OCI-LY3 (cell line): ENCODE measurements at regions not wholly inside any gene's neighbourhood (a gene's known extent, or its start where the extent isn't known, plus 50 kb on each side); places are given as distances from the start of the nearest gene placed in this dataset.

ENCODE experiments used
- H2AFZ ChIP-seq: fragments of 200-600, 300-600 bp; shearing (Covaris generic); 2 replicates; pipeline ENCODE4 v1.6.0; 2014; ENCODE audit warnings: antibody characterized with exemption, low read depth, low read length
- H3K27ac ChIP-seq: fragments of 200-600, 300-600 bp; sonication (generic); 2 replicates; pipeline ENCODE4 v1.5.1; 2014; ENCODE audit warnings: mild to moderate bottlenecking, low read length, moderate library complexity, mixed read lengths
- H3K27me3 ChIP-seq: fragments of 200-600, 300-600 bp; sonication (generic); 2 replicates; pipeline ENCODE4 v1.6.1; 2014; ENCODE audit warnings: low read depth, low read length, mixed read lengths
- H3K36me3 ChIP-seq: fragments of 200-600, 300-600 bp; sonication (generic); replicated peaks from 2 replicates; pipeline ENCODE3; 2014; ENCODE audit warnings: low read depth, low read length, mixed read lengths
- H3K4me1 ChIP-seq: fragments of 300-600, 200-600 bp; sonication (generic); 2 replicates; pipeline ENCODE4 v1.6.1; 2014; ENCODE audit warnings: low read length, mixed read lengths
- H3K4me2 ChIP-seq: fragments of 200-600, 300-600 bp; sonication (generic); 2 replicates; pipeline ENCODE4 v1.6.1; 2014; ENCODE audit warnings: low read length, mixed read lengths
- H3K4me3 ChIP-seq: fragments of 300-600, 200-600 bp; sonication (generic); 2 replicates; pipeline ENCODE4 v1.5.1; 2014; ENCODE audit warnings: antibody characterized with exemption, mild to moderate bottlenecking, low read length, moderate library complexity
- H3K79me2 ChIP-seq: fragments of 300-600, 200-600 bp; shearing (Covaris generic); 2 replicates; pipeline ENCODE4 v1.6.1; 2014; ENCODE audit warnings: mild to moderate bottlenecking, low read length, mixed read lengths
- H3K9ac ChIP-seq: fragments of 300-600, 200-600 bp; shearing (Covaris generic); 2 replicates; pipeline ENCODE4 v1.6.0; 2014; ENCODE audit warnings: mild to moderate bottlenecking, low read length, moderate library complexity
- H3K9me3 ChIP-seq: fragments of 200-600, 300-600 bp; shearing (Covaris generic); 2 replicates; pipeline ENCODE4 v1.6.1; 2014; ENCODE audit warnings: low read length, mixed read lengths; ENCODE audit not compliant: insufficient read depth
- H4K20me1 ChIP-seq: fragments of 200-600, 300-600 bp; sonication (generic); 2 replicates; pipeline ENCODE4 v1.6.1; 2016; ENCODE audit warnings: low read length, mixed read lengths; ENCODE audit not compliant: insufficient read depth
- EZH2phosphoT487 ChIP-seq: fragments of 200-600 bp; shearing (Covaris generic); IDR thresholded peaks from 2 replicates; pipeline ENCODE4 v1.6.1; 2018; ENCODE audit warnings: antibody characterized with exemption, mixed run types, low read depth
- TF ChIP-seq, protein P1 (sequence below): fragments of 200-600, 300-600 bp; sonication (generic); IDR thresholded peaks from 2 replicates; pipeline ENCODE4 v1.5.1; 2014; ENCODE audit warnings: antibody characterized with exemption, low read length, low read depth

DNA sequence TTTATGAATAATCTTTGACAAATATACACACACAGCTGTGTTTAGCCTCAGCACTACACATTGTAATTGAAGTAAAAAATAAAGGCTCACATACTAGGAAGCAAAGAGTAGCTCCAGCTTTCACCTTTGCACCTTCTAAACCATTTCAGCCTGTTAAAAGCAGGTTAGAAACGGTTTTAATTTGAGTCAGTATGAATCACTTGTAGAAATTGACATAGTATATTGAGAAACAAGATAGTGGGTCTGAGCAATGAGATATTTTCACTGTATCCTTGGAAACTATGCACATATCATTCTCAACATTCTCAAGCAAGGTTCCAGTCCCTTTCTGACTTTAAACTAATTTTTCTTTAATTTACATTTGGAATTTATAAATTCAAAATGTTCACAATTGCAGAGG lies 380.3 kb downstream of the AASDHPPT start:
- no peaks in the 10 kb centered on the region for H3K4me1 ChIP-seq
- H3K79me2 ChIP-seq = no peaks in the 10 kb centered on the region
- H3K4me2 ChIP-seq = no peak overlapping the region
- no peaks in the 10 kb centered on the region for H3K9me3 ChIP-seq
- H3K4me3 ChIP-seq = no peak overlapping the region
- H3K27ac ChIP-seq = no peak overlapping the region
- TF ChIP-seq EZH2phosphoT487 = no peak
- TF ChIP-seq, protein P1, sequence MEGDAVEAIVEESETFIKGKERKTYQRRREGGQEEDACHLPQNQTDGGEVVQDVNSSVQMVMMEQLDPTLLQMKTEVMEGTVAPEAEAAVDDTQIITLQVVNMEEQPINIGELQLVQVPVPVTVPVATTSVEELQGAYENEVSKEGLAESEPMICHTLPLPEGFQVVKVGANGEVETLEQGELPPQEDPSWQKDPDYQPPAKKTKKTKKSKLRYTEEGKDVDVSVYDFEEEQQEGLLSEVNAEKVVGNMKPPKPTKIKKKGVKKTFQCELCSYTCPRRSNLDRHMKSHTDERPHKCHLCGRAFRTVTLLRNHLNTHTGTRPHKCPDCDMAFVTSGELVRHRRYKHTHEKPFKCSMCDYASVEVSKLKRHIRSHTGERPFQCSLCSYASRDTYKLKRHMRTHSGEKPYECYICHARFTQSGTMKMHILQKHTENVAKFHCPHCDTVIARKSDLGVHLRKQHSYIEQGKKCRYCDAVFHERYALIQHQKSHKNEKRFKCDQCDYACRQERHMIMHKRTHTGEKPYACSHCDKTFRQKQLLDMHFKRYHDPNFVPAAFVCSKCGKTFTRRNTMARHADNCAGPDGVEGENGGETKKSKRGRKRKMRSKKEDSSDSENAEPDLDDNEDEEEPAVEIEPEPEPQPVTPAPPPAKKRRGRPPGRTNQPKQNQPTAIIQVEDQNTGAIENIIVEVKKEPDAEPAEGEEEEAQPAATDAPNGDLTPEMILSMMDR = no peak
- no peak overlapping the region for H3K9ac ChIP-seq
- H3K36me3 ChIP-seq = no peaks in the 10 kb centered on the region
- H2AFZ ChIP-seq = no peak overlapping the region
- H3K27me3 ChIP-seq = no peaks in the 10 kb centered on the region
- H4K20me1 ChIP-seq = no peaks in the 10 kb centered on the region

DNA sequence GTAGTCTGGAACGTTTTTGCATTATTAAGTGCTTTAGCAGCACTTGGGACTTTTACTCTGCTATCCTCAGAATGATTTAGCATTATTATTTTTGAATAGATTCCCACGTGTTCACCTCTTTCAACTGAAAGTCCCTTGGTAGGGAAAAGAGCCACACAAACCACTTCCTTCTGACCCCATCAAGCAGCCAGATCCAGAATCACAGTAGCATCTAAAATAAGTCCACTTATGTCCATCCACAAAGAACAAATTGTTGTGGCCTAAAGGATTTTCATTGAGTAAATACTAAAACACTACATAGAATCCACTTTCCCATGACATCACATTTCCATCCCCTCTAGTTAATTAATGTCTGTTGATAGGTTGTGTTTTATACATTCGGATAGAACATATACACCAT lies 381.7 kb downstream of the AASDHPPT start:
- TF ChIP-seq, protein P1 = no peak
- TF ChIP-seq EZH2phosphoT487 = no peak
- no peaks in the 10 kb centered on the region for H3K27me3 ChIP-seq
- H3K4me3 ChIP-seq = no peak overlapping the region
- no peak overlapping the region for H3K27ac ChIP-seq
- H3K4me1 ChIP-seq = no peaks in the 10 kb centered on the region
- no peaks in the 10 kb centered on the region for H4K20me1 ChIP-seq
- H3K79me2 ChIP-seq = no peaks in the 10 kb centered on the region
- H3K9me3 ChIP-seq = no peaks in the 10 kb centered on the region
- H3K36me3 ChIP-seq = no peaks in the 10 kb centered on the region
- H2AFZ ChIP-seq = no peak overlapping the region
- H3K9ac ChIP-seq = no peak overlapping the region
- H3K4me2 ChIP-seq = no peak overlapping the region

DNA sequence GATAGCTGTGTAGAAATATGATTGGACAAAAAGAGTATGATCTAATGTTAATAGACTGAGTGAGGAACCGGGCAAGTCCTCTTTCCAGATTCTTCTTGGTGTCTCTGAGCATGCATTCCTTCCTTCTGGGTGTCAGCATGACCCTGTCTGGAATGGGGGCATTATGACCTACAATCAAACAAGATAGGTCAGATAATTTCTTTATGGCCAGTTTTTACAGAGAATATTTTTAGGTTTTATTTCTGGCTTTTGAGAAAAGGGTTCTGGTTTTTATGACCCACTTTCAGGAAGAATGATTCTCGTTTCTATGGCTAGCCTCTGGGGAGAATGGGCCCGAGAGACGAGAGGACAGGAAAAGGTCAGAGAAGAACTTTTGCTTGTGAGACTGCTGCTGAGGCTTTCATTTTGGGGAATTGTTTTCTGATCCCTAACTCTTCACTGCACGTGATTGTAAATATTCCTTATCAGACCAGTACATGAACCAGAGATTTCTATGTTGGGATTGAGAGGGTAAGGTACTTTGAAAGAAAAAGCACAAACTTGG lies 383.8 kb downstream of the AASDHPPT start:
- no peaks in the 10 kb centered on the region for H3K9me3 ChIP-seq
- TF ChIP-seq EZH2phosphoT487 = no peak
- TF ChIP-seq, protein P1 = no peak
- no peak overlapping the region for H2AFZ ChIP-seq
- H4K20me1 ChIP-seq = no peaks in the 10 kb centered on the region
- H3K9ac ChIP-seq = no peak overlapping the region
- H3K4me3 ChIP-seq = no peak overlapping the region
- H3K79me2 ChIP-seq = no peaks in the 10 kb centered on the region
- H3K27me3 ChIP-seq = no peaks in the 10 kb centered on the region
- H3K4me2 ChIP-seq = no peak overlapping the region
- H3K27ac ChIP-seq = no peak overlapping the region
- H3K4me1 ChIP-seq = no peaks in the 10 kb centered on the region
- H3K36me3 ChIP-seq = no peaks in the 10 kb centered on the region

GRCh38 chr11:106461839-106462545 lies 384.5 kb downstream of the AASDHPPT start:
- Histone ChIP-seq H2AFZ (no peak overlapping the region), H3K27me3 (no peaks in the 10 kb centered on the region), H3K27ac (no peak overlapping the region), H3K9ac (no peak overlapping the region), H4K20me1 (no peaks in the 10 kb centered on the region), H3K9me3 (no peaks in the 10 kb centered on the region), H3K4me2 (no peak overlapping the region), H3K4me3 (no peak overlapping the region), H3K36me3 (no peaks in the 10 kb centered on the region), H3K79me2 (no peaks in the 10 kb centered on the region), H3K4me1 (no peaks in the 10 kb centered on the region)
- no peak for TF ChIP-seq EZH2phosphoT487
- TF ChIP-seq, protein P1 = no peak
